NCI-H1930 (cell line): ENCODE measurements at regions not wholly inside any gene's neighbourhood (a gene's known extent, or its start where the extent isn't known, plus 50 kb on each side); places are given as distances from the start of the nearest gene placed in this dataset.
A peak's percentile ranks its signal among the peaks of the same experiment; 100 is the strongest.
"Not testable (repeated sequence)": the region's sequence is repeated elsewhere in the genome, so short reads cannot be mapped to it uniquely, and the experiment has no call there.

Source experiments
- DNase-seq, 2 experiments: peaks; one replicate each; lab custom pipeline; 2025; lab: John Stamatoyannopoulos, UW

- DNase-seq: no peak
Observed at GRCh38 chr6:2611092-2611491, 139.6 kb downstream of the MYLK4 start.

- no peak for DNase-seq
Observed at GRCh38 chr6:2608503-2608902, 142.2 kb downstream of the MYLK4 start.

DNA sequence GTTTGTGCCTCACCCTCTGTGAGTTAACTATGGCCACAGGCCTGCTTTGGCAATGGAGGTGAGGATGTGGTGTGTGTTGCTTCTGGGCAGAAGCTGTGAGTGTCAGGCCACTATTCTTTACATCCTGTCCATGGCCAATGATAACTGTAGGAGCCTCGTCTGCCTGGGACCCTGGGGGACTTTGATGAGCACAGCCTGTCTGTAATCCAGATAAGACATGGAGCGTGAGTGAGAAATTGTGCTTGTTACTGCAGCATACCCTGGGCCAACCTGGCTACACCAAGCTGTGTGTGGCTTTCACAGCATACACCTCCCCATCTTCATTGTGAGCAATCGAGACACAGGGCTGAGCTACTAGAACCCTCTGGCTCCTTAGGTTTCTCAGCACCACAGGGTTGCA, 150.4 kb downstream of the MYLK4 start:
- DNase-seq: no peak

GRCh38 chr6:2599817-2600216, 150.9 kb downstream of the MYLK4 start:
- DNase-seq: no peak

DNA sequence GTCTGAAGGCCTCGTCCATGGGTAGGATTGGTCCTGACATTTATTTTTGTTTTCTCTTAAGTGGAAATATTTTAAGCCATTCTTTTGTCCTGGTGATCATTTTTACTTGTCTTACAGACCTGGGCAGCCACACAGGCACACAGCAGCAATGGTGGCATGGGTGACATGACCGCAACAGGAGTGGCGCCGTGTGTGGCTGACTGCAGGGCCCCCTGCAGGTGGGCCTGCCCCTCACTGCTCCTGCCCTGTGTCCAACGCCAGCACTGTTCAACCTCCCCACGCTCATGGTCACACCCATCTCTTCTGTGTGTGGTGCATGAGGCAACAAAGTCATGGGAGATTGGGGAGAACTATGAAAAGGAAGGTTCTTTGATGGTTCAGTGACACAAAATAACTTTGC, 151.9 kb downstream of the MYLK4 start:
- DNase-seq: no peak

- DNase-seq: no peak
Observed at GRCh38 chr6:2597991-2598390, 152.7 kb downstream of the MYLK4 start.

DNA sequence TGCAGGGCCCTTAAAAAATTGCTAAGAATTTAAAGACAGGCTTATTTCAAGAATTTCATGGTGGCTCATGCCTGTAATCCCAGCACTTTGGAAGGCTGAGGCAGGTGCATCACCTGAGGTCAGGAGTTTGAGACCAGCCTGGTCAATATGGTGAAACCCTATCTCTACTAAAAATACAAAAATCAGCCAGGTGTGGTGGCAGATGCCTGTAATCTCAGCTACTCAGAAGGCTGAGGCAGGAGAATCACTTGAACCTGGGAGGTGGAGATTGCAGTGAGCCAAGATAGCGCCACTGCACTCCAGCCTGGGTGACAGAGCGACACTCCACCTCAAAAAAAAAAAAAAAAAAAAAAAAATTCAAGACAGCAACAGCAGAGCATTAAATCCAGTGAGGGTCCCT, 153.3 kb downstream of the MYLK4 start:
- not testable (repeated sequence) for DNase-seq

DNA sequence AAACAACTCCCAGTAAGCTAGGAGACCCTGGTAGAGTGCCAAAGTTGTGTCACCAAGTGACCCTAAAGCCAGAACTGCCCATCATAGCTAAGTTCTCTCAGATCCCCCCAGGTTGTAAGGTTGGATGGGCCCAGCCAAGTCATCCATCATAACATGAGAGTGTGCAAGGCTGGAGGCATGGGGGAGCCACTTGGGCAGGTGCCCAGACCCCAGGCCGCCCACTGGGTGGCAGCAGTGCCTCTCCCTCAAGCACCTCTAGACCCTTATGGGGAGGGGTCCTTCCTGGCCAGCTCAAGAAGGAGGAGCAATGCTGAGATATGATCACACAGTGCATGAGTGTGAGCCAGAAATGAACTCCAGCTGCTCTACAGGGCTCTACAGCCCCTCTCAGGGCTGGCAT, 154.5 kb downstream of the MYLK4 start:
- peak in 1 of 2 experiments; percentile 5 for DNase-seq

GRCh38 chr6:2594868-2595267, 155.9 kb downstream of the MYLK4 start:
- no peak for DNase-seq

GRCh38 chr6:2593167-2593566, 157.6 kb downstream of the MYLK4 start:
- DNase-seq: no peak

- no peak for DNase-seq
Observed at GRCh38 chr6:2589171-2589661, 161.5 kb downstream of the MYLK4 start.

GRCh38 chr6:2583459-2583858, 167.3 kb downstream of the MYLK4 start:
- DNase-seq: no peak

- DNase-seq: no peak
Observed at GRCh38 chr6:2582268-2582667, 168.5 kb downstream of the MYLK4 start.

GRCh38 chr6:2581611-2582010, 169.1 kb downstream of the MYLK4 start:
- no peak for DNase-seq

GRCh38 chr6:2581011-2581410, 169.7 kb downstream of the MYLK4 start:
- no peak for DNase-seq

- no peak for DNase-seq
Observed at GRCh38 chr6:2579804-2580570, 170.7 kb downstream of the MYLK4 start.

- no peak for DNase-seq
Observed at GRCh38 chr6:2579241-2579761, 171.4 kb downstream of the MYLK4 start.

- no peak for DNase-seq
Observed at GRCh38 chr6:2578767-2579166, 172.0 kb downstream of the MYLK4 start.

GRCh38 chr6:2576499-2576898, 174.2 kb downstream of the MYLK4 start:
- DNase-seq: no peak

- no peak for DNase-seq
Observed at GRCh38 chr6:2575236-2575635, 175.5 kb downstream of the MYLK4 start.

- DNase-seq: not testable (repeated sequence)
Observed at GRCh38 chr6:2569420-2569819, 181.3 kb downstream of the MYLK4 start.

DNA sequence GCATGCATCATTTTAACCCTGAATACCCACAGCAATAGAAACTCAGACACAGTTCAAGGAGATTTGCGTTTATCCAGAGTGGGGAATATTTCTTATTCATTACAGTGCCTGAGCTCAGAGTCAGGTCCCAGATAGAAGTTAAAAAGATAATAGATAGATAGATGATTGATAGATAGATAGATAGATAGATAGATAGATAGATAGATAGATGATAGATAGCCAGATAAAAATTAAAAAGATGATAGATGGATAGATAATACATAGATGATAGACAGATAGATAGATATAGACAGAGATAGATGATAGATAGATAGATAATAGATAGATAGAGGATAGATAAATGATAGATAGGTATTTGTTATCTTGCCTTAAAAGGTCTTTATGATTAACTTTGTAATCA, 184.7 kb downstream of the MYLK4 start:
- no peak for DNase-seq

GRCh38 chr6:2565499-2565898, 185.2 kb downstream of the MYLK4 start:
- no peak for DNase-seq

DNA sequence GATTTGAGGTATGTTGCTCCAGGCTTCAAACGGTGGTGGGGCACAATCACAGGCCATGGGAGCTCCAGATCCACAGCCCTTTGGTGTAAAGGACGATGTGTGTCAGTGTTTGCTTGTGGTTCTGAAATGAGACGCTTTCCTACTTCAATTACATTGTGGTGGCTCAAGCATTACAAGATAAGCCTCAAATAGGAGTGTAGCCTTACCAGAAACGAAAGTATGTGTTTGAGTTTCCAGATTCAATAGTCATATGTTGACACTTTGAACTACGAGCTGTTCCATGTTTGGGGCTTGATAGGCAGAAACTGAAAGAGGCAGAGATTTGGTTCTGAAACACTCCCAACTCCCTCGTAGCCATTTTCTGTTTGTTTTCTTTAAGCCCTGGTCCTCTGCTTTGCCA, 187.1 kb downstream of the MYLK4 start:
- no peak for DNase-seq
